ENCODE measurements at regions not wholly inside any gene's neighbourhood (a gene's known extent, or its start where the extent isn't known, plus 50 kb on each side); places are given as distances from the start of the nearest gene placed in this dataset.
"Not testable (repeated sequence)": the region's sequence is repeated elsewhere in the genome, so short reads cannot be mapped to it uniquely, and the experiment has no call there.

DNA sequence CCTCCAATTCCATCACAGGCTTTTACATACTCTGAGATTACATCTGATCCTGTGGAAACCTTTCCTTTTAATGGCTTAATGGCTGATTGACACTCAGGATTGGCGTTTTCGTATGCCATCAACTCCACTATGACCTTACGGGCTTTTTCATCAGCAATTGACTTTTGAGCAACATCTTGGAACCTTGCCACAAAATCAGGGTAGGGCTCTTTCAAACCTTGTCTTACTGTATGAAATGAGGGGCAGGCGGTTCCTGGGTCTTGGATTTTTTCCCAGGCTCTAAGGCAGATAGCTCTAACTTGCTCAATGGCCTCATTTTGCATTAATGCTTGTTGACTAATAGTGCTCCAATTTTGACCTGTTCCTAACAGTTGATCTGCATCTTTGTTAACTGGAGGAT lies 250.9 kb upstream of the PRKCQ start:
- TF ChIP-seq KLF16 (IDR thresholded peaks at IDR 0.05); CTCF (IDR thresholded peaks at IDR 0.05 in 2 of 3, conservative IDR thresholded peaks at IDR 0.05 in 1 of 3; ENCODE audit: insufficient read depth in 2 of 3, low read depth in 1 of 3, low read length in 3 of 3); SPI1 (IDR thresholded peaks at IDR 0.05; ENCODE audit: borderline replicate concordance, low read depth, low read length); ZBTB33 (CRISPR knock-in tag; IDR thresholded peaks at IDR 0.05): not testable (repeated sequence)
- TF ChIP-seq, protein P1, sequence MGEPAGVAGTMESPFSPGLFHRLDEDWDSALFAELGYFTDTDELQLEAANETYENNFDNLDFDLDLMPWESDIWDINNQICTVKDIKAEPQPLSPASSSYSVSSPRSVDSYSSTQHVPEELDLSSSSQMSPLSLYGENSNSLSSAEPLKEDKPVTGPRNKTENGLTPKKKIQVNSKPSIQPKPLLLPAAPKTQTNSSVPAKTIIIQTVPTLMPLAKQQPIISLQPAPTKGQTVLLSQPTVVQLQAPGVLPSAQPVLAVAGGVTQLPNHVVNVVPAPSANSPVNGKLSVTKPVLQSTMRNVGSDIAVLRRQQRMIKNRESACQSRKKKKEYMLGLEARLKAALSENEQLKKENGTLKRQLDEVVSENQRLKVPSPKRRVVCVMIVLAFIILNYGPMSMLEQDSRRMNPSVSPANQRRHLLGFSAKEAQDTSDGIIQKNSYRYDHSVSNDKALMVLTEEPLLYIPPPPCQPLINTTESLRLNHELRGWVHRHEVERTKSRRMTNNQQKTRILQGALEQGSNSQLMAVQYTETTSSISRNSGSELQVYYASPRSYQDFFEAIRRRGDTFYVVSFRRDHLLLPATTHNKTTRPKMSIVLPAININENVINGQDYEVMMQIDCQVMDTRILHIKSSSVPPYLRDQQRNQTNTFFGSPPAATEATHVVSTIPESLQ (CRISPR knock-in tag; IDR thresholded peaks at IDR 0.05): not testable (repeated sequence)
- TF ChIP-seq, protein P2, sequence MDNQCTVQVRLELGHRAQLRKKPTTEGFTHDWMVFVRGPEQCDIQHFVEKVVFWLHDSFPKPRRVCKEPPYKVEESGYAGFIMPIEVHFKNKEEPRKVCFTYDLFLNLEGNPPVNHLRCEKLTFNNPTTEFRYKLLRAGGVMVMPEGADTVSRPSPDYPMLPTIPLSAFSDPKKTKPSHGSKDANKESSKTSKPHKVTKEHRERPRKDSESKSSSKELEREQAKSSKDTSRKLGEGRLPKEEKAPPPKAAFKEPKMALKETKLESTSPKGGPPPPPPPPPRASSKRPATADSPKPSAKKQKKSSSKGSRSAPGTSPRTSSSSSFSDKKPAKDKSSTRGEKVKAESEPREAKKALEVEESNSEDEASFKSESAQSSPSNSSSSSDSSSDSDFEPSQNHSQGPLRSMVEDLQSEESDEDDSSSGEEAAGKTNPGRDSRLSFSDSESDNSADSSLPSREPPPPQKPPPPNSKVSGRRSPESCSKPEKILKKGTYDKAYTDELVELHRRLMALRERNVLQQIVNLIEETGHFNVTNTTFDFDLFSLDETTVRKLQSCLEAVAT (IDR thresholded peaks at IDR 0.05): not testable (repeated sequence)
